ENCODE measurements at regions not wholly inside any gene's neighbourhood (a gene's known extent, or its start where the extent isn't known, plus 50 kb on each side); places are given as distances from the start of the nearest gene placed in this dataset.

DNA sequence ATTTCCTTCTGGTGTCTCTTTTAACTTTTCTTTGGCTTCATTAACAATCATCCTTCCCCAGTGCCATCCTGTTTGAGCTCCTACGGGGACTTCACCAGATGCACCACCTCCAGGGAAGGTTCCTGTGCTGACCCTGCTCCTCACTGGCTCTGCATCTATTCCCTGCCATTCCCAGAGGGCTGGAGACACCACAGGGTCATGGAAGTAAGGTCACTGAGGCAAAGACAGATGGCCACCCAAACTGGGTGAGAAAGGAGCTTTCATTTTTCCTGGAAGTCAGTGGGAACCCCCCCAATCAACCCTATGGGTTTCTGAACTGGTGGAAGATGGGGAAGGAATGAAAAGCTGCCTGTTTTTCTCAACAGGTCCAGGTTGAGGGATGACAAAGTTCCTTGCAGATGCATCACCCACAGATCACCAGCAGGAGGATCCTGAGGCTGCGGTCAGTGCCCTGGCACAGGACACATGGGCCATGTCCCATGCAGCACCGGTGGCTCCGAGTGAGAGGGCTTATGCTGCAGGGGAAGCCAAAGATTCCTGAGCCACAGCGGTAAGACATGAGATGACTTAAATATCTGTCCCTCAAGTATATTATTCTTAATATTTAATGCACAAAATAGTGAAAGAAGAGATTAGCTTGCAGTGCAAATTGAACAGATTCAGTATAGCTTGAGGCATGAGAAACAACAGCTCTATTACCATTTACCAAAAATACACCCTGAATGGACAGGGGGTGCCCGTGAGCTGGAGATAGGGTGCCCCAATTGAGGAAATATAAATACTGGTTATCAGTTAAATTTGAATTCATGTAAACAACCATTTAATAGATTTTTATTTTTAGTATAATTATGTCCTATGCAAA lies 73.0 kb upstream of the VPREB1 start:
- Mint-ChIP-seq H3K27me3 (peaks cover 58% of the 10 kb centered on the region), H3K36me3 (no peaks in the 10 kb centered on the region)
- DNase-seq (ENCODE audit: extremely low spot score, unreplicated experiment): no peak

DNA sequence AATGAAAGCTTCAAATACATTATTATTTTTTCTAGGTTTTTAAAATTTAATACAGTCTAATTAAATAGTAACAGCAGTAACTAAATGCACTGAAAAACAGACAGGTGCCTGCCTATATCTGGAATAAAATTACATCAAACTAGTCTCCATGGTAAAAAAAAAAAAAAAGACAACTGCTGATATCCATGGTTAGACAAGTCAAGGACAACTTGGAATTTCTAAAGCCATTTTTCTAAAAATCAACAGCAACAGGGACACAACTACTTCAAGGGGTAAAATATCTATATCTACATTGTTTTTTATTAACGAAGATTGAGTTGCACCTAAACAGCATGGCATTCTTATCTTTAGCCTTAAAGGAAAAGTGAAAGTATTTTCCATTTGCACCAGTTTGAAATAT lies 74.7 kb upstream of the VPREB1 start:
- Mint-ChIP-seq H3K9me3 (no peaks in the 10 kb centered on the region), H3K4me3 (no peak overlapping the region), H3K27me3 (peaks cover 56% of the 10 kb centered on the region), H3K4me1 (ENCODE audit: unreplicated experiment) (no peaks in the 10 kb centered on the region), H3K36me3 (no peaks in the 10 kb centered on the region), H3K27ac (no peak overlapping the region)
- TF ChIP-seq, protein P1, sequence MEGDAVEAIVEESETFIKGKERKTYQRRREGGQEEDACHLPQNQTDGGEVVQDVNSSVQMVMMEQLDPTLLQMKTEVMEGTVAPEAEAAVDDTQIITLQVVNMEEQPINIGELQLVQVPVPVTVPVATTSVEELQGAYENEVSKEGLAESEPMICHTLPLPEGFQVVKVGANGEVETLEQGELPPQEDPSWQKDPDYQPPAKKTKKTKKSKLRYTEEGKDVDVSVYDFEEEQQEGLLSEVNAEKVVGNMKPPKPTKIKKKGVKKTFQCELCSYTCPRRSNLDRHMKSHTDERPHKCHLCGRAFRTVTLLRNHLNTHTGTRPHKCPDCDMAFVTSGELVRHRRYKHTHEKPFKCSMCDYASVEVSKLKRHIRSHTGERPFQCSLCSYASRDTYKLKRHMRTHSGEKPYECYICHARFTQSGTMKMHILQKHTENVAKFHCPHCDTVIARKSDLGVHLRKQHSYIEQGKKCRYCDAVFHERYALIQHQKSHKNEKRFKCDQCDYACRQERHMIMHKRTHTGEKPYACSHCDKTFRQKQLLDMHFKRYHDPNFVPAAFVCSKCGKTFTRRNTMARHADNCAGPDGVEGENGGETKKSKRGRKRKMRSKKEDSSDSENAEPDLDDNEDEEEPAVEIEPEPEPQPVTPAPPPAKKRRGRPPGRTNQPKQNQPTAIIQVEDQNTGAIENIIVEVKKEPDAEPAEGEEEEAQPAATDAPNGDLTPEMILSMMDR (conservative IDR thresholded peaks at IDR 0.05): no peak
- no peak for DNase-seq (ENCODE audit: extremely low spot score, unreplicated experiment)

More for the DNA sequence above, 73.0 kb upstream of the VPREB1 start:
- no peaks in the 10 kb centered on the region for H3K4me1 Mint-ChIP-seq (ENCODE audit: unreplicated experiment)
- no peak overlapping the region for H3K27ac Mint-ChIP-seq
- H3K4me3 Mint-ChIP-seq: no peak overlapping the region
- H3K9me3 Mint-ChIP-seq: no peaks in the 10 kb centered on the region
- TF ChIP-seq, protein P1 (conservative IDR thresholded peaks at IDR 0.05): peak; percentile 63

DNA sequence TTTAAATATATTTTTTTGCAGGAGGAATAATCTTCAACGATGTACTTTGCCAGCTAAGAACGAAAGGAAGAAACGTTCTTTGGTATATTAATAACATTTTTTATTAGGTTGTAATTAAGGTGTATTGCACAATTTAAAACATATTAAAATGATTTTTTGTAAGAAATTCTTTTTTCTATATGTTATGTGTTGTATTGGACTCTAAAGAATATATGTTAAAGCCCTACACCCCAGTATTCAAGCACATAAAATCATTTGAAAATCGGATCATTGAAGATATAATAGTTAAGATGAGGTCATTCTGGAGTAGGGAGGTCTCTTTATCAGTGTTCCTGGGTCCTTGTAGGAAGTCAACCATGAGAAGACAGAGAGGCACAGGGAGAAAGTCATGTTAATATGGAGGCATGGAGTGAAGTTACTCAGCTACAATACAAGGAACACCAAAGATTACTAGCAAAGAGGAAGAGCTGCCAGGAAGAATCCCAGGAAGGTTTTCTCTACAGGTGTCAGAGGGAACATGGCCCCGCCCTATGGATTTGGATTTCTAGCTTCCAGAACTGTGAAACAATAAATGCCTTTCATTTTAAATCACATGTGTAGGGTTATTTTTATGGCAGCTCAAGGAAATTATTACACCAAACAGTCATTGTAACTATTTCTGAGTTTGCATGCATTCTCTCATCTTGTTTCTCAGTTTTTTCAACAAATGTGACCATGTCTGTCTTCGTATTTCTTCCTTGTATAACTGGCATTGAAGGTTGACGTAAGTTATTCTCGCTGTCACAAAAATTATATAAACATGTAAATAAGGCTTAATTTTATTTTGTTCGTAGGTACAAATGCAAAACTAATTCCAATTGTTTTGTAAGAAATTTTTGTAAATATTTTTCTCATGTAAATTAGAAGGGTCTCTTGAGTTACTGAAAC lies 75.4 kb upstream of the VPREB1 start:
- no peaks in the 10 kb centered on the region for H3K9me3 Mint-ChIP-seq
- H3K36me3 Mint-ChIP-seq: no peaks in the 10 kb centered on the region
- peaks cover 61% of the 10 kb centered on the region for H3K27me3 Mint-ChIP-seq
- no peak for DNase-seq (ENCODE audit: extremely low spot score, unreplicated experiment)
- H3K27ac Mint-ChIP-seq: no peak overlapping the region
- TF ChIP-seq, protein P1 (conservative IDR thresholded peaks at IDR 0.05): no peak
- no peaks in the 10 kb centered on the region for H3K4me1 Mint-ChIP-seq (ENCODE audit: unreplicated experiment)
- no peak overlapping the region for H3K4me3 Mint-ChIP-seq

DNA sequence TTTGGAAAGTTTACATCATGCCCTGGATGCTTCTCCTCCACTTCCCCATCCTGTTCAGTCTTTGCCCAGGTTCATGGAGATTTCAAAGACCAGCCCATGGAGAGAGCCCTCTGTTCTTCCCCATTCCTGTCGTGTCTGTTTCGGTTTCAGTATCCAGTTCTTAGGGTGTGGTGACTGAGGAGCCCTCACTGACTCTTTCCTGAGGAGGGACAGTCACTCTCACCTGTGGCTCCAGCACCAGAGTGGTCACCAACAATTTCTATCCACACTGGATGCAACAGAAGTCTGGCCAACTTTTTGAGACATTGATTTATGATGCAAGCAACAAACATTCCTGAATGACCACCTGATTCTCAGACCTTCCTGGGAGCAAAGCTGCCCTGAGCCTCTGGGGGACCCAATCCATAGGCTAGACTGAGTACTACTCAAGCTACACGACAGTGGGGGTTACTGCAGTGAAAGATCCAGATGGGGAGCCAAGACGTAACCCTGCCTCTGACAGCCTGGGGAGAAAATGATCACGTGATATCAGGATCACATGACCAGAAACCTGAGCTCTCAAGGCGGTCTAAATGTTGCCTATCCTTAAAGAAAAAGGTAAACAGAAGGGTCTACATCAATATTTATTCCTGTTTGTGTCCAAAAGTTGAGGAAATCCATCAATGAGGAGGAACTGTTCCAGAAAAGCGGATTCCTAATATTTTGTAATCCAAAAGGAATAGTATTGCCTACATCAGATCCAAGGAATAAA lies 76.2 kb upstream of the VPREB1 start:
- Mint-ChIP-seq H3K27ac (peak overlapping the region; percentile 43), H3K27me3 (peaks cover 65% of the 10 kb centered on the region), H3K9me3 (no peaks in the 10 kb centered on the region), H3K4me3 (peak overlapping the region; percentile 65), H3K4me1 (ENCODE audit: unreplicated experiment) (no peaks in the 10 kb centered on the region), H3K36me3 (no peaks in the 10 kb centered on the region)
- no peak for DNase-seq (ENCODE audit: extremely low spot score, unreplicated experiment)
- TF ChIP-seq, protein P1 (conservative IDR thresholded peaks at IDR 0.05): no peak

DNA sequence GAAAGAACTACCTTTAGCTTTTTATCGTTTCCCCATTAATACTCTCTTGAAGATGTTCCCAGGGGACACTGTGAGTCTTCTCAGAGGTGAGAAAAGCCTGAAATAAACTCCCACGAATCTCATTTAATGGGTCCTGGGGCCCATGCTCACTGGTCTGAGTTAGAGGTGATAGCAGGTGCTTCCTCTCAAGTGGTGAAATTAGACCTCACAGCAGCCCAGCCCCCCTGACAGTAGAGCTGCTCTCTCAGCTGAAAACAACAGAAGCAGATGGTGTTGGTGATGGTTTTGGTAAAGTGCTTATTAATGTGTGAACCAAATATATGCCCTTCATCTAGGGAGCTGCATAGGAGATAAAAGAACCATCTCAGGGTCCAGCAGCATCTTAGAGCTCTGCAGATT lies 76.8 kb upstream of the VPREB1 start:
- TF ChIP-seq, protein P1 (conservative IDR thresholded peaks at IDR 0.05): no peak
- Mint-ChIP-seq H3K4me3 (no peak overlapping the region), H3K4me1 (ENCODE audit: unreplicated experiment) (no peaks in the 10 kb centered on the region), H3K27ac (no peak overlapping the region), H3K27me3 (peaks cover 70% of the 10 kb centered on the region), H3K36me3 (no peaks in the 10 kb centered on the region), H3K9me3 (no peaks in the 10 kb centered on the region)
- no peak for DNase-seq (ENCODE audit: extremely low spot score, unreplicated experiment)

Measured in type B pancreatic cell (in vitro differentiated cells).